Neural cell (in vitro differentiated cells): ENCODE measurements at regions not wholly inside any gene's neighbourhood (a gene's known extent, or its start where the extent isn't known, plus 50 kb on each side); places are given as distances from the start of the nearest gene placed in this dataset.

Source experiments
- EP300 ChIP-seq: fragments of 450-650 bp; conservative IDR thresholded peaks from 2 replicates; pipeline ENCODE4 v1.6.1; 2014; ENCODE audit warnings: antibody characterized with exemption, mild to moderate bottlenecking, moderate library complexity; ENCODE audit not compliant: poor library complexity, severe bottlenecking
- EZH2 ChIP-seq: fragments of 200-600, 300-800 bp; shearing (Covaris generic), sonication (generic); IDR thresholded peaks from 2 replicates; pipeline ENCODE4 v1.6.1; 2014; ENCODE audit warnings: antibody characterized with exemption, low read length, borderline replicate concordance, mild to moderate bottlenecking; ENCODE audit not compliant: insufficient read depth, poor library complexity, severe bottlenecking
- MXI1 ChIP-seq: fragments of 450-650 bp; conservative IDR thresholded peaks from 2 replicates; pipeline ENCODE4 v1.6.1; 2014; ENCODE audit warnings: antibody characterized with exemption, mild to moderate bottlenecking; ENCODE audit not compliant: poor library complexity, severe bottlenecking
- POLR2AphosphoS5 ChIP-seq: IDR thresholded peaks from 2 replicates; pipeline ENCODE4 v1.6.1; 2012
- RAD21 ChIP-seq: fragments of 450-650 bp; conservative IDR thresholded peaks from 2 replicates; pipeline ENCODE4 v1.6.1; 2014; ENCODE audit warnings: antibody characterized with exemption, mild to moderate bottlenecking, moderate library complexity
- SMC3 ChIP-seq: fragments of 450-650 bp; conservative IDR thresholded peaks from 2 replicates; pipeline ENCODE4 v1.6.1; 2014; ENCODE audit warnings: antibody characterized with exemption, mild to moderate bottlenecking, moderate library complexity; ENCODE audit not compliant: poor library complexity
- TAF1 ChIP-seq: IDR thresholded peaks from 2 replicates; pipeline ENCODE4 v1.6.1; 2012; ENCODE audit warnings: low read depth
- TF ChIP-seq, protein P1 (sequence below): fragments of 450-650 bp; IDR thresholded peaks from 2 replicates; pipeline ENCODE4 v1.5.1; 2014; ENCODE audit warnings: antibody characterized with exemption, mild to moderate bottlenecking, moderate library complexity; ENCODE audit not compliant: poor library complexity, severe bottlenecking
- TF ChIP-seq, protein P2 (sequence below): IDR thresholded peaks from 2 replicates; pipeline ENCODE4 v1.6.1; 2012; ENCODE audit warnings: borderline replicate concordance

DNA sequence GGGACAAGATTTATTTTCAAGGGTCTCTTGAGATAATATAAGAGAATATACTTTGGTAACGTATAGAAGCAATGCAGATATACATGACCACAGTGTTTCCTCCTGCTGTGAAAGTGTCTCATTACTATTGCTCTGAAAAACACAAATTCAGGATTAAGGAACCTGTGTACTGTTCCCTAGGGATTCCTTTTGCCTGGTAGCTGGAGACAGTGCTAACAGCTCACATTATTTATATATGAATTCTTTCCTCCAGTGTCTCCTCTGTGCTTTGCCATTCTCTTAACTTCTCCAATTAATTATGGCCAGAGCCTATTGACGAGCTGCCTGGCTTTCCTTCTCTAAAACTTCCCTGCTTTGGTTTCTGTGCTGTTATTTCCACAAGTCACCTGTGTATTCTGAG lies 235.4 kb downstream of the OTOL1 start:
- no peak for TF ChIP-seq TAF1
- TF ChIP-seq, protein P1, sequence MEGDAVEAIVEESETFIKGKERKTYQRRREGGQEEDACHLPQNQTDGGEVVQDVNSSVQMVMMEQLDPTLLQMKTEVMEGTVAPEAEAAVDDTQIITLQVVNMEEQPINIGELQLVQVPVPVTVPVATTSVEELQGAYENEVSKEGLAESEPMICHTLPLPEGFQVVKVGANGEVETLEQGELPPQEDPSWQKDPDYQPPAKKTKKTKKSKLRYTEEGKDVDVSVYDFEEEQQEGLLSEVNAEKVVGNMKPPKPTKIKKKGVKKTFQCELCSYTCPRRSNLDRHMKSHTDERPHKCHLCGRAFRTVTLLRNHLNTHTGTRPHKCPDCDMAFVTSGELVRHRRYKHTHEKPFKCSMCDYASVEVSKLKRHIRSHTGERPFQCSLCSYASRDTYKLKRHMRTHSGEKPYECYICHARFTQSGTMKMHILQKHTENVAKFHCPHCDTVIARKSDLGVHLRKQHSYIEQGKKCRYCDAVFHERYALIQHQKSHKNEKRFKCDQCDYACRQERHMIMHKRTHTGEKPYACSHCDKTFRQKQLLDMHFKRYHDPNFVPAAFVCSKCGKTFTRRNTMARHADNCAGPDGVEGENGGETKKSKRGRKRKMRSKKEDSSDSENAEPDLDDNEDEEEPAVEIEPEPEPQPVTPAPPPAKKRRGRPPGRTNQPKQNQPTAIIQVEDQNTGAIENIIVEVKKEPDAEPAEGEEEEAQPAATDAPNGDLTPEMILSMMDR: no peak
- TF ChIP-seq, protein P2, sequence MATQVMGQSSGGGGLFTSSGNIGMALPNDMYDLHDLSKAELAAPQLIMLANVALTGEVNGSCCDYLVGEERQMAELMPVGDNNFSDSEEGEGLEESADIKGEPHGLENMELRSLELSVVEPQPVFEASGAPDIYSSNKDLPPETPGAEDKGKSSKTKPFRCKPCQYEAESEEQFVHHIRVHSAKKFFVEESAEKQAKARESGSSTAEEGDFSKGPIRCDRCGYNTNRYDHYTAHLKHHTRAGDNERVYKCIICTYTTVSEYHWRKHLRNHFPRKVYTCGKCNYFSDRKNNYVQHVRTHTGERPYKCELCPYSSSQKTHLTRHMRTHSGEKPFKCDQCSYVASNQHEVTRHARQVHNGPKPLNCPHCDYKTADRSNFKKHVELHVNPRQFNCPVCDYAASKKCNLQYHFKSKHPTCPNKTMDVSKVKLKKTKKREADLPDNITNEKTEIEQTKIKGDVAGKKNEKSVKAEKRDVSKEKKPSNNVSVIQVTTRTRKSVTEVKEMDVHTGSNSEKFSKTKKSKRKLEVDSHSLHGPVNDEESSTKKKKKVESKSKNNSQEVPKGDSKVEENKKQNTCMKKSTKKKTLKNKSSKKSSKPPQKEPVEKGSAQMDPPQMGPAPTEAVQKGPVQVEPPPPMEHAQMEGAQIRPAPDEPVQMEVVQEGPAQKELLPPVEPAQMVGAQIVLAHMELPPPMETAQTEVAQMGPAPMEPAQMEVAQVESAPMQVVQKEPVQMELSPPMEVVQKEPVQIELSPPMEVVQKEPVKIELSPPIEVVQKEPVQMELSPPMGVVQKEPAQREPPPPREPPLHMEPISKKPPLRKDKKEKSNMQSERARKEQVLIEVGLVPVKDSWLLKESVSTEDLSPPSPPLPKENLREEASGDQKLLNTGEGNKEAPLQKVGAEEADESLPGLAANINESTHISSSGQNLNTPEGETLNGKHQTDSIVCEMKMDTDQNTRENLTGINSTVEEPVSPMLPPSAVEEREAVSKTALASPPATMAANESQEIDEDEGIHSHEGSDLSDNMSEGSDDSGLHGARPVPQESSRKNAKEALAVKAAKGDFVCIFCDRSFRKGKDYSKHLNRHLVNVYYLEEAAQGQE: no peak
- TF ChIP-seq EP300: no peak
- TF ChIP-seq MXI1: no peak
- TF ChIP-seq EZH2: no peak
- no peak for TF ChIP-seq POLR2AphosphoS5
- TF ChIP-seq RAD21: no peak
- no peak for TF ChIP-seq SMC3
